DOHH2 (cell line): ENCODE measurements at regions not wholly inside any gene's neighbourhood (a gene's known extent, or its start where the extent isn't known, plus 50 kb on each side); places are given as distances from the start of the nearest gene placed in this dataset.

Experiments used
- H3F3A ChIP-seq: fragments of 200-600 bp; sonication (generic), shearing (Covaris generic); 2 replicates; pipeline ENCODE4 v1.6.0; 2016; ENCODE audit warnings: antibody characterized with exemption, mild to moderate bottlenecking; ENCODE audit not compliant: control insufficient read depth, insufficient read depth
- H3K27ac ChIP-seq: fragments of 200-600 bp; sonication (generic); 2 replicates; pipeline ENCODE4 v1.5.1; 2014; ENCODE audit warnings: low read depth, mild to moderate bottlenecking, low read length, moderate library complexity
- H3K27me3 ChIP-seq: fragments of 200-600 bp; sonication (generic); 2 replicates; pipeline ENCODE4 v1.6.1; 2014; ENCODE audit warnings: mild to moderate bottlenecking, low read length, mixed read lengths; ENCODE audit not compliant: control insufficient read depth
- H3K36me3 ChIP-seq: fragments of 200-600 bp; sonication (generic); 2 replicates; pipeline ENCODE4 v1.6.1; 2014; ENCODE audit warnings: mild to moderate bottlenecking, low read length, moderate library complexity, mixed read lengths; ENCODE audit not compliant: control insufficient read depth
- H3K4me1 ChIP-seq: fragments of 200-600 bp; sonication (generic); 2 replicates; pipeline ENCODE4 v1.6.1; 2014; ENCODE audit warnings: mild to moderate bottlenecking, low read length, mixed read lengths; ENCODE audit not compliant: control insufficient read depth
- H3K4me2 ChIP-seq: fragments of 200-600 bp; sonication (generic); 2 replicates; pipeline ENCODE4 v1.6.0; 2014; ENCODE audit warnings: mild to moderate bottlenecking, low read length, moderate library complexity
- H3K4me3 ChIP-seq: fragments of 200-600 bp; sonication (generic); 2 replicates; pipeline ENCODE4 v1.5.1; 2014; ENCODE audit warnings: mild to moderate bottlenecking, low read length, mixed read lengths
- H3K79me2 ChIP-seq: fragments of 200-600 bp; sonication (generic); 2 replicates; pipeline ENCODE4 v1.6.1; 2014; ENCODE audit warnings: mild to moderate bottlenecking, low read length, mixed read lengths; ENCODE audit not compliant: control insufficient read depth
- H3K9me2 ChIP-seq: fragments of 200-600 bp; sonication (generic); replicated peaks from 2 replicates; pipeline ENCODE4 v1.6.1; 2014; ENCODE audit warnings: mild to moderate bottlenecking, low read length, mixed read lengths; ENCODE audit not compliant: control insufficient read depth
- H3K9me3 ChIP-seq: fragments of 200-600 bp; sonication (generic); 2 replicates; pipeline ENCODE4 v1.6.1; 2014; ENCODE audit warnings: antibody characterized with exemption, low read length, mixed read lengths; ENCODE audit not compliant: control insufficient read depth, insufficient read depth
- H4K20me1 ChIP-seq: fragments of 200-600 bp; sonication (generic); 2 replicates; pipeline ENCODE4 v1.6.0; 2014; ENCODE audit warnings: low read depth, mild to moderate bottlenecking, antibody characterized with exemption, low read length, moderate library complexity; ENCODE audit not compliant: control insufficient read depth, insufficient read depth
- CTCF ChIP-seq: fragments of 200-600 bp; sonication (generic); IDR thresholded peaks from one replicate; pipeline ENCODE4 v1.5.1; 2014; ENCODE audit warnings: antibody characterized with exemption, mild to moderate bottlenecking, low read depth, low read length; ENCODE audit not compliant: poor library complexity, severe bottlenecking
- EZH2phosphoT487 ChIP-seq: fragments of 200-600 bp; sonication (generic); IDR thresholded peaks from 2 replicates; pipeline ENCODE4 v1.6.1; 2017; ENCODE audit warnings: borderline replicate concordance, mild to moderate bottlenecking, antibody characterized with exemption, low read length, moderate library complexity, mixed read lengths

DNA sequence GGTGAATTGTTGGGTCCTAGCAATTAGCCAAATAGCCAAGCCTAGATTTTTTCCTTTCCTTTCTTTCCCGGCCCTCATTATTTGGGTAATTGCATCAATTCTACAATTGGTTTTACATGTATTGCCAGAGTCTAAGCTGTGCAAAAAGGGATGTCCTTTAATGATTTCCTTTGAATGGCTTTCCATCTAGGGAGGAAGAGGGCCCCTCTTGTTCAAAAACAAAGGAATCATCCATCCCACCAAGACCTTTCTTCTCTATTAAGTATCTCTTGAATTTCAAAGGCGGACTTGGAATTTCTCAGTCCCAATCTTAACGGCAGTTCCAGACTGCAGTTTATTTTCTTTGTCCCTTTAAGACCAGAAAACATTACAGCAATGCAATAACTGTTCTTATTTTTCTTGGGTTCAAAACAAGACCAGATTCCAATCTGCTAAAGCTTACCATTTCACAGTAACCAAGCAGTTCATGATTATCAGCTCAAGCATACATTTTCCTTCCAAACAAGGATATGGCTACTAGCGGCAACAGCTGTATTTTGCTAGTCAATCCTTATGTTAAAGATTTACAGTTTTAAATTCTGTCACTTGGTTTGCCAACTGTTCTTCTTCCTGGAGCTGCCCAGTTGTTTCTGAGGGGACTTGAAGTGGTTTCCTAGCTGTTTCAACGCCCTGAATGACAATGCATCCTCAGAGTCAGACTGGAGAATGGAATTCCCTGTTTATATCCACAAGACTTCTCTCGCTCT, 91.4 kb upstream of the LRIG1 start:
- H3K36me3 ChIP-seq: no peaks in the 10 kb centered on the region
- no peaks in the 10 kb centered on the region for H3K79me2 ChIP-seq
- H3K4me2 ChIP-seq: no peak overlapping the region
- no peaks in the 10 kb centered on the region for H3K9me3 ChIP-seq
- no peak overlapping the region for H3K4me3 ChIP-seq
- no peaks in the 10 kb centered on the region for H4K20me1 ChIP-seq
- H3K27me3 ChIP-seq: peaks cover 17% of the 10 kb centered on the region
- no peaks in the 10 kb centered on the region for H3K9me2 ChIP-seq
- TF ChIP-seq CTCF: no peak
- no peak for TF ChIP-seq EZH2phosphoT487
- no peaks in the 10 kb centered on the region for H3F3A ChIP-seq
- H3K27ac ChIP-seq: no peak overlapping the region
- no peaks in the 10 kb centered on the region for H3K4me1 ChIP-seq

GRCh38 chr3:66592927-66593625, 92.3 kb upstream of the LRIG1 start:
- TF ChIP-seq EZH2phosphoT487: no peak
- no peak for TF ChIP-seq CTCF
- no peak overlapping the region for H3K4me2 ChIP-seq
- H3K4me1 ChIP-seq: no peaks in the 10 kb centered on the region
- H4K20me1 ChIP-seq: no peaks in the 10 kb centered on the region
- H3K79me2 ChIP-seq: no peaks in the 10 kb centered on the region
- H3K36me3 ChIP-seq: no peaks in the 10 kb centered on the region
- no peaks in the 10 kb centered on the region for H3F3A ChIP-seq
- H3K27ac ChIP-seq: no peak overlapping the region
- H3K9me2 ChIP-seq: no peaks in the 10 kb centered on the region
- H3K9me3 ChIP-seq: no peaks in the 10 kb centered on the region
- no peak overlapping the region for H3K4me3 ChIP-seq
- H3K27me3 ChIP-seq: peaks cover 17% of the 10 kb centered on the region

GRCh38 chr3:66593978-66594377, 93.2 kb upstream of the LRIG1 start:
- H3K4me3 ChIP-seq: no peak overlapping the region
- TF ChIP-seq EZH2phosphoT487: no peak
- no peak for TF ChIP-seq CTCF
- no peaks in the 10 kb centered on the region for H4K20me1 ChIP-seq
- H3F3A ChIP-seq: no peaks in the 10 kb centered on the region
- H3K27ac ChIP-seq: no peak overlapping the region
- no peaks in the 10 kb centered on the region for H3K79me2 ChIP-seq
- peaks cover 13% of the 10 kb centered on the region for H3K27me3 ChIP-seq
- no peaks in the 10 kb centered on the region for H3K9me3 ChIP-seq
- no peaks in the 10 kb centered on the region for H3K36me3 ChIP-seq
- no peaks in the 10 kb centered on the region for H3K9me2 ChIP-seq
- no peaks in the 10 kb centered on the region for H3K4me1 ChIP-seq
- no peak overlapping the region for H3K4me2 ChIP-seq
